ENCODE measurements at regions not wholly inside any gene's neighbourhood (a gene's known extent, or its start where the extent isn't known, plus 50 kb on each side); places are given as distances from the start of the nearest gene placed in this dataset.

- no peak for TF ChIP-seq CTCF (conservative IDR thresholded peaks at IDR 0.05; ENCODE audit: low read length)
- no peak for TF ChIP-seq EZH2phosphoT487 (IDR thresholded peaks at IDR 0.05; ENCODE audit: borderline replicate concordance)
Observed at GRCh38 chr1:118692143-118692542, 296.0 kb downstream of the TBX15 start.

Data from Loucy (cell line).